Left ventricle myocardium inferior (tissue), 1 donor: ENCODE measurements at regions not wholly inside any gene's neighbourhood (a gene's known extent, or its start where the extent isn't known, plus 50 kb on each side); places are given as distances from the start of the nearest gene placed in this dataset.
A peak's percentile ranks its signal among the peaks of the same experiment; 100 is the strongest.

Source experiments
- DNase-seq: peaks from one replicate; pipeline ENCODE4 v3.0.0-alpha.2; 2020
- H3K27ac ChIP-seq: fragments of 200-600 bp; replicated peaks from 2 replicates; pipeline ENCODE4 v1.8.0; 2021
- H3K27me3 ChIP-seq: fragments of 200-600 bp; 2 replicates; pipeline ENCODE4 v1.8.0; 2021; ENCODE audit warnings: low read depth
- H3K36me3 ChIP-seq: fragments of 200-600 bp; 2 replicates; pipeline ENCODE4 v1.8.0; 2021
- H3K4me1 ChIP-seq: fragments of 200-600 bp; 2 replicates; pipeline ENCODE4 v1.8.0; 2021
- H3K4me3 ChIP-seq: fragments of 200-600 bp; 2 replicates; pipeline ENCODE4 v1.8.0; 2021; ENCODE audit warnings: mild to moderate bottlenecking, moderate library complexity
- H3K9me3 ChIP-seq: fragments of 200-600 bp; replicated peaks from 2 replicates; pipeline ENCODE4 v1.8.0; 2021
- CTCF ChIP-seq: fragments of 200-600 bp; IDR thresholded peaks from 2 replicates; pipeline ENCODE4 v1.8.0; 2021; ENCODE audit warnings: antibody characterized with exemption, mild to moderate bottlenecking, borderline replicate concordance
- intact Hi-C: fragments of 100-400 bp; cut with micrococcal nuclease; formaldehyde crosslinking; loops from one replicate; pipeline ENCODE4 v1.11.0; 2022
- donor health status: DM: no; HTN: yes; CAD: no; lungs with severe emphysema.

- H3K4me3 ChIP-seq = no peak overlapping the region
- H3K27ac ChIP-seq = no peak overlapping the region
- H3K4me1 ChIP-seq = no peaks in the 10 kb centered on the region
- no peaks in the 10 kb centered on the region for H3K27me3 ChIP-seq
- H3K36me3 ChIP-seq = no peaks in the 10 kb centered on the region
- DNase-seq = no peak
- intact Hi-C loops = no loop called here
- TF ChIP-seq CTCF = no peak
- H3K9me3 ChIP-seq = no peaks in the 10 kb centered on the region
These were observed 1025.5 kb downstream of the RAB28 start for GRCh38 chr4:12458621-12459020.

- Histone ChIP-seq H3K4me1 (peaks cover under 1% of the 10 kb centered on the region), H3K4me3 (no peak overlapping the region), H3K27me3 (no peaks in the 10 kb centered on the region), H3K9me3 (peaks cover 29% of the 10 kb centered on the region), H3K36me3 (no peaks in the 10 kb centered on the region), H3K27ac (no peak overlapping the region)
- TF ChIP-seq CTCF = no peak
- intact Hi-C loops = no loop called here
- no peak for DNase-seq
These were observed 1023.6 kb upstream of the HS3ST1 start for GRCh38 chr4:12452291-12452690.

- TF ChIP-seq CTCF = no peak
- no peak for DNase-seq
- H3K9me3 ChIP-seq = peaks cover 23% of the 10 kb centered on the region
- no peaks in the 10 kb centered on the region for H3K36me3 ChIP-seq
- intact Hi-C loops = no loop called here
- no peak overlapping the region for H3K27ac ChIP-seq
- no peaks in the 10 kb centered on the region for H3K27me3 ChIP-seq
- peaks cover 10% of the 10 kb centered on the region for H3K4me1 ChIP-seq
- H3K4me3 ChIP-seq = no peak overlapping the region
These were observed 1018.8 kb upstream of the HS3ST1 start for GRCh38 chr4:12447451-12447850.

- no peak for DNase-seq
- Histone ChIP-seq H3K27ac (no peak overlapping the region), H3K36me3 (no peaks in the 10 kb centered on the region), H3K4me3 (no peak overlapping the region), H3K4me1 (peaks cover 10% of the 10 kb centered on the region), H3K9me3 (peaks cover 20% of the 10 kb centered on the region), H3K27me3 (no peaks in the 10 kb centered on the region)
- no peak for TF ChIP-seq CTCF
- intact Hi-C loops = no loop called here
These were observed 1018.0 kb upstream of the HS3ST1 start for GRCh38 chr4:12446657-12447185.

GRCh38 chr4:12446256-12446655 lies 1017.6 kb upstream of the HS3ST1 start:
- no peaks in the 10 kb centered on the region for H3K27me3 ChIP-seq
- H3K27ac ChIP-seq = peak overlapping the region; percentile 11
- H3K9me3 ChIP-seq = peaks cover 15% of the 10 kb centered on the region
- peaks cover 10% of the 10 kb centered on the region for H3K4me1 ChIP-seq
- peak overlapping the region; percentile 1 for H3K4me3 ChIP-seq
- TF ChIP-seq CTCF = no peak
- H3K36me3 ChIP-seq = no peaks in the 10 kb centered on the region
- intact Hi-C loops = no loop called here
- no peak for DNase-seq

GRCh38 chr4:12445711-12446235 lies 1017.1 kb upstream of the HS3ST1 start:
- no peak for DNase-seq
- Histone ChIP-seq H3K27ac (peak overlapping the region; percentile 11), H3K4me3 (peak overlapping the region; percentile 1), H3K27me3 (no peaks in the 10 kb centered on the region), H3K9me3 (peaks cover 11% of the 10 kb centered on the region), H3K4me1 (peaks cover 10% of the 10 kb centered on the region), H3K36me3 (no peaks in the 10 kb centered on the region)
- intact Hi-C loops = no loop called here
- TF ChIP-seq CTCF = no peak
